Activated CD4-positive, alpha-beta T cell treated with anti-CD3 and anti-CD28 coated beads, Interleukin-2, amount 50 U/mL, for 1 hour (primary cell): ENCODE measurements at regions not wholly inside any gene's neighbourhood (a gene's known extent, or its start where the extent isn't known, plus 50 kb on each side); places are given as distances from the start of the nearest gene placed in this dataset.
"Not testable (repeated sequence)": the region's sequence is repeated elsewhere in the genome, so short reads cannot be mapped to it uniquely, and the experiment has no call there.

Source experiments
- DNase-seq: peaks from one replicate; pipeline ENCODE4 v3.0.0-alpha.2; 2020

GRCh38 chr5:57394421-57395210, 88.0 kb downstream of the ACTBL2 start:
- DNase-seq = no peak

- DNase-seq = no peak
Measured at GRCh38 chr5:57386958-57387357, 95.7 kb downstream of the ACTBL2 start.

- DNase-seq = peak; percentile 6
Measured at GRCh38 chr5:57383093-57383861, 99.3 kb downstream of the ACTBL2 start.

- no peak for DNase-seq
Measured at GRCh38 chr5:57382655-57383054, 100.0 kb downstream of the ACTBL2 start.

GRCh38 chr5:57370376-57370775, 112.2 kb downstream of the ACTBL2 start:
- DNase-seq = no peak

- DNase-seq = no peak
Measured at GRCh38 chr5:57368010-57368409, 114.6 kb downstream of the ACTBL2 start.

GRCh38 chr5:57366744-57367143, 115.9 kb downstream of the ACTBL2 start:
- DNase-seq = no peak

- DNase-seq = no peak
Measured at GRCh38 chr5:57362951-57363350, 119.7 kb downstream of the ACTBL2 start.

GRCh38 chr5:57360871-57361270, 121.7 kb downstream of the ACTBL2 start:
- DNase-seq = no peak

- DNase-seq = no peak
Measured at GRCh38 chr5:57358796-57359592, 123.6 kb downstream of the ACTBL2 start.

GRCh38 chr5:57356850-57357249, 125.8 kb downstream of the ACTBL2 start:
- DNase-seq = not testable (repeated sequence)

- no peak for DNase-seq
Measured at GRCh38 chr5:57349214-57349613, 133.4 kb downstream of the ACTBL2 start.

- no peak for DNase-seq
Measured at GRCh38 chr5:57348376-57349140, 134.1 kb downstream of the ACTBL2 start.

- DNase-seq = no peak
Measured at GRCh38 chr5:57346328-57346727, 136.3 kb downstream of the ACTBL2 start.

GRCh38 chr5:57341380-57341979, 141.1 kb downstream of the ACTBL2 start:
- no peak for DNase-seq

GRCh38 chr5:57340681-57341080, 141.9 kb downstream of the ACTBL2 start:
- no peak for DNase-seq

- no peak for DNase-seq
Measured at GRCh38 chr5:57339521-57339920, 143.1 kb downstream of the ACTBL2 start.

- DNase-seq = no peak
Measured at GRCh38 chr5:57338868-57339340, 143.7 kb downstream of the ACTBL2 start.

GRCh38 chr5:57338068-57338867, 144.3 kb downstream of the ACTBL2 start:
- no peak for DNase-seq

- DNase-seq = no peak
Measured at GRCh38 chr5:57335092-57335660, 147.4 kb downstream of the ACTBL2 start.

- DNase-seq = no peak
Measured at GRCh38 chr5:57334475-57334874, 148.1 kb downstream of the ACTBL2 start.
